OCI-LY1 (cell line): ENCODE measurements at regions not wholly inside any gene's neighbourhood (a gene's known extent, or its start where the extent isn't known, plus 50 kb on each side); places are given as distances from the start of the nearest gene placed in this dataset.

ENCODE experiments used
- H2AFZ ChIP-seq: fragments of 200-600 bp; sonication (generic), shearing (Covaris generic); 2 replicates; pipeline ENCODE4 v1.6.0; 2014; ENCODE audit warnings: antibody characterized with exemption, mild to moderate bottlenecking, low read length
- H3F3A ChIP-seq: fragments of 200-600 bp; sonication (generic), shearing (Covaris generic); 2 replicates; pipeline ENCODE4 v1.6.0; 2014; ENCODE audit warnings: mild to moderate bottlenecking, antibody characterized with exemption, low read length, moderate library complexity; ENCODE audit not compliant: insufficient read depth
- H3K27ac ChIP-seq: fragments of 200-600 bp; sonication (generic); 2 replicates; pipeline ENCODE4 v1.5.1; 2014; ENCODE audit warnings: low read length, mixed run types, mild to moderate bottlenecking, low read depth; ENCODE audit not compliant: poor library complexity, severe bottlenecking
- H3K27me3 ChIP-seq: fragments of 200-600 bp; sonication (generic); 2 replicates; pipeline ENCODE4 v1.6.0; 2014; ENCODE audit warnings: antibody characterized with exemption, mild to moderate bottlenecking, low read length, moderate library complexity; ENCODE audit not compliant: insufficient read depth
- H3K36me3 ChIP-seq: fragments of 200-600 bp; sonication (generic); 2 replicates; pipeline ENCODE4 v1.6.1; 2014; ENCODE audit warnings: mild to moderate bottlenecking, antibody characterized with exemption, low read length, moderate library complexity, mixed read lengths; ENCODE audit not compliant: insufficient read depth
- H3K4me1 ChIP-seq: fragments of 200-600 bp; sonication (generic); 2 replicates; pipeline ENCODE4 v1.5.1; 2014; ENCODE audit warnings: mild to moderate bottlenecking, low read length, moderate library complexity; ENCODE audit not compliant: insufficient read depth, severe bottlenecking
- H3K4me2 ChIP-seq: fragments of 200-600 bp; sonication (generic), shearing (Covaris generic); 2 replicates; pipeline ENCODE4 v1.6.1; 2014; ENCODE audit warnings: low read length
- H3K4me3 ChIP-seq: fragments of 200-600 bp; sonication (generic); 2 replicates; pipeline ENCODE4 v1.5.1; 2014; ENCODE audit warnings: low read length, low read depth, mild to moderate bottlenecking, mixed read lengths; ENCODE audit not compliant: poor library complexity, severe bottlenecking
- H3K79me2 ChIP-seq: fragments of 200-600 bp; shearing (Covaris generic); 2 replicates; pipeline ENCODE4 v1.6.1; 2016; ENCODE audit warnings: mixed run types, low read length, mixed read lengths; ENCODE audit not compliant: insufficient read depth
- H3K9ac ChIP-seq: fragments of 200-600 bp; sonication (generic), shearing (Covaris generic); 2 replicates; pipeline ENCODE4 v1.6.1; 2014; ENCODE audit warnings: mild to moderate bottlenecking, low read length, mixed read lengths
- H3K9me2 ChIP-seq: fragments of 200-600 bp; sonication (generic), shearing (Covaris generic); 2 replicates; pipeline ENCODE4 v1.6.1; 2014; ENCODE audit warnings: low read depth, mild to moderate bottlenecking, low read length, mixed read lengths
- H3K9me3 ChIP-seq: fragments of 200-600 bp; shearing (Covaris generic); 2 replicates; pipeline ENCODE4 v1.6.1; 2014; ENCODE audit warnings: low read length, mixed read lengths
- H4K20me1 ChIP-seq: fragments of 200-600 bp; sonication (generic), shearing (Covaris generic); 2 replicates; pipeline ENCODE4 v1.6.0; 2016; ENCODE audit warnings: mild to moderate bottlenecking, low read length; ENCODE audit not compliant: insufficient read depth
- CTCF ChIP-seq: fragments of 200-600 bp; sonication (generic), shearing (Covaris generic); IDR thresholded peaks from 2 replicates; pipeline ENCODE4 v1.5.1; 2017; ENCODE audit warnings: mild to moderate bottlenecking, antibody characterized with exemption, low read length, moderate library complexity, mixed read lengths
- EZH2 ChIP-seq: fragments of 200-600 bp; sonication (generic), shearing (Covaris generic); IDR thresholded peaks from 2 replicates; pipeline ENCODE4 v1.8.0; 2017; ENCODE audit warnings: borderline replicate concordance, mixed run types, mild to moderate bottlenecking, antibody characterized with exemption, low read length, moderate library complexity, mixed read lengths

GRCh38 chr4:111952688-111953087 lies 192.6 kb upstream of the FAM241A start:
- no peaks in the 10 kb centered on the region for H3K9me3 ChIP-seq
- no peak overlapping the region for H3K4me2 ChIP-seq
- no peaks in the 10 kb centered on the region for H4K20me1 ChIP-seq
- H3K36me3 ChIP-seq: no peaks in the 10 kb centered on the region
- no peak overlapping the region for H3K4me3 ChIP-seq
- no peaks in the 10 kb centered on the region for H3K79me2 ChIP-seq
- H3K4me1 ChIP-seq: no peaks in the 10 kb centered on the region
- TF ChIP-seq EZH2: no peak
- no peak for TF ChIP-seq CTCF
- H3K27me3 ChIP-seq: no peaks in the 10 kb centered on the region
- no peak overlapping the region for H3K9ac ChIP-seq
- no peaks in the 10 kb centered on the region for H3K9me2 ChIP-seq
- H3K27ac ChIP-seq: no peak overlapping the region
- H3F3A ChIP-seq: no peaks in the 10 kb centered on the region
- H2AFZ ChIP-seq: no peak overlapping the region

- no peak overlapping the region for H3K9ac ChIP-seq
- no peak for TF ChIP-seq EZH2
- TF ChIP-seq CTCF: no peak
Observed at GRCh38 chr4:111954550-111954949, 190.7 kb upstream of the FAM241A start.

GRCh38 chr4:111955001-111955400 lies 190.3 kb upstream of the FAM241A start:
- Histone ChIP-seq H3F3A (no peaks in the 10 kb centered on the region), H3K79me2 (no peaks in the 10 kb centered on the region), H4K20me1 (no peaks in the 10 kb centered on the region), H3K36me3 (no peaks in the 10 kb centered on the region), H3K27me3 (no peaks in the 10 kb centered on the region), H3K27ac (no peak overlapping the region), H3K9me3 (no peaks in the 10 kb centered on the region), H3K9me2 (no peaks in the 10 kb centered on the region), H3K4me3 (no peak overlapping the region), H3K4me1 (no peaks in the 10 kb centered on the region), H3K9ac (no peak overlapping the region), H2AFZ (no peak overlapping the region), H3K4me2 (no peak overlapping the region)
- TF ChIP-seq EZH2 (no peak), CTCF (no peak)

More at GRCh38 chr4:111954550-111954949, 190.7 kb upstream of the FAM241A start:
- no peaks in the 10 kb centered on the region for H3K36me3 ChIP-seq
- no peaks in the 10 kb centered on the region for H3K79me2 ChIP-seq
- no peaks in the 10 kb centered on the region for H4K20me1 ChIP-seq
- H3K27me3 ChIP-seq: no peaks in the 10 kb centered on the region
- H3K4me3 ChIP-seq: no peak overlapping the region
- H3K9me3 ChIP-seq: no peaks in the 10 kb centered on the region
- no peak overlapping the region for H2AFZ ChIP-seq
- no peaks in the 10 kb centered on the region for H3K4me1 ChIP-seq
- no peaks in the 10 kb centered on the region for H3K9me2 ChIP-seq
- H3K27ac ChIP-seq: no peak overlapping the region
- no peaks in the 10 kb centered on the region for H3F3A ChIP-seq
- H3K4me2 ChIP-seq: no peak overlapping the region
